ENCODE measurements at regions not wholly inside any gene's neighbourhood (a gene's known extent, or its start where the extent isn't known, plus 50 kb on each side); places are given as distances from the start of the nearest gene placed in this dataset.
A peak's percentile ranks its signal among the peaks of the same experiment; 100 is the strongest.

- no peaks in the 10 kb centered on the region for H3K9me3 ChIP-seq (ENCODE audit: control insufficient read depth, low read length)
- H3K27me3 ChIP-seq (ENCODE audit: control insufficient read depth, insufficient read depth), result no peaks in the 10 kb centered on the region
- no peak for ATAC-seq
- no peak overlapping the region for H3K4me3 ChIP-seq (ENCODE audit: low read length)
- peaks cover 2% of the 10 kb centered on the region for H3K4me1 ChIP-seq (ENCODE audit: control insufficient read depth, insufficient read depth, low read length)
- intact Hi-C loops (cut with DNase I), result no loop called here
- H3K27ac ChIP-seq (ENCODE audit: low read length), result no peak overlapping the region
- 93% methylated on average over 5 of the region's 5 CpGs for WGBS
- no peak for DNase-seq
Measured at GRCh38 chr20:57883761-57884160, 173.9 kb upstream of the PMEPA1 start.

GRCh38 chr20:57883224-57883623 is 173.4 kb upstream of the PMEPA1 start:
- 87% methylated on average over 6 of the region's 6 CpGs for WGBS

DNA sequence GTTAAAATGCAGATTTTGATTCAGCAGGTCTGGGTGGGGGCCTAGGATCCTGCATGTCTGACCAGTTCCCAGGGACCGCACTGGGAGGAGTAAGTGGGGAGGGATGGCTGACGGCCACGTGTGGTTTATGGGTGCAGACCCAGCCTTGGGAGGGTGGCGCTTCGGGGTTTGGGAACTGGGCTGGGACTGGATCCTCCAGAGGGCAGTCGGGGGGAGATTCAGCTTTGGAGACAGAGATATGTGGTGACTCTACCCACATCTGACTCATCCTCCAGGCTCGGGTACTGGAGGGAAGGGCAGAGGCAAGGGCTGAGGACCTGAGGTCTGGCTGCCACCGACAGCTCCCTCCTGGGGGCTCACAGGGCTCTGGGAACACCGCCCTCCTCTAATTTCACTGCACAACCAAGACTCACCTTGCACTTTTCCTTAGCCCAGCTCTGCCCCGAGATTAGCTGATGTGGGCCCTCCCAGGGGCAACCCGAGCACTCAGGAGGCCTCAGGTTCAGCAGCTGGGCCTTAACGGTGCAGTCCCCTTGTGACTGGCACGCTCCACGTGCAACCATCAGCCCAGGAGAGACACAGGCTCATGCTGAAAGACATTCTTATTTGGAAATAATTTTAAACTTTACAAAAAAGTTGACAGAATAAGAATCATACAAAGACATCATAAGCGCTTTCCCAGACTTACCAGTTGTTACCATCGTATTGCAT is 172.8 kb upstream of the PMEPA1 start:
- Histone ChIP-seq H3K4me1 (ENCODE audit: control insufficient read depth, insufficient read depth, low read length) (peaks cover 2% of the 10 kb centered on the region), H3K27ac (ENCODE audit: low read length) (no peak overlapping the region), H3K9me3 (ENCODE audit: control insufficient read depth, low read length) (no peaks in the 10 kb centered on the region), H3K4me3 (ENCODE audit: low read length) (no peak overlapping the region), H3K27me3 (ENCODE audit: control insufficient read depth, insufficient read depth) (no peaks in the 10 kb centered on the region)
- ATAC-seq (peak in 1 of 2 donors; percentile 23), DNase-seq (no peak)
- WGBS, result 89% methylated on average over 16 of the region's 16 CpGs
- intact Hi-C loops (cut with DNase I), result no loop called here

More at GRCh38 chr20:57883224-57883623, 173.4 kb upstream of the PMEPA1 start:
- intact Hi-C loops (cut with DNase I), result no loop called here
- DNase-seq, result no peak
- H3K27me3 ChIP-seq (ENCODE audit: control insufficient read depth, insufficient read depth), result no peaks in the 10 kb centered on the region
- no peak for ATAC-seq
- no peak overlapping the region for H3K4me3 ChIP-seq (ENCODE audit: low read length)
- H3K4me1 ChIP-seq (ENCODE audit: control insufficient read depth, insufficient read depth, low read length), result peaks cover 2% of the 10 kb centered on the region
- no peak overlapping the region for H3K27ac ChIP-seq (ENCODE audit: low read length)
- H3K9me3 ChIP-seq (ENCODE audit: control insufficient read depth, low read length), result no peaks in the 10 kb centered on the region

- 89% methylated on average over 15 of the region's 15 CpGs for WGBS
- intact Hi-C loops (cut with DNase I), result no loop called here
- Histone ChIP-seq H3K4me1 (ENCODE audit: control insufficient read depth, insufficient read depth, low read length) (peaks cover 2% of the 10 kb centered on the region), H3K27me3 (ENCODE audit: control insufficient read depth, insufficient read depth) (no peaks in the 10 kb centered on the region), H3K4me3 (ENCODE audit: low read length) (no peak overlapping the region), H3K27ac (ENCODE audit: low read length) (no peak overlapping the region), H3K9me3 (ENCODE audit: control insufficient read depth, low read length) (no peaks in the 10 kb centered on the region)
- ATAC-seq (peak in 1 of 2 donors; percentile 23), DNase-seq (no peak)
Measured at GRCh38 chr20:57881466-57882385, 171.9 kb upstream of the PMEPA1 start.

DNA sequence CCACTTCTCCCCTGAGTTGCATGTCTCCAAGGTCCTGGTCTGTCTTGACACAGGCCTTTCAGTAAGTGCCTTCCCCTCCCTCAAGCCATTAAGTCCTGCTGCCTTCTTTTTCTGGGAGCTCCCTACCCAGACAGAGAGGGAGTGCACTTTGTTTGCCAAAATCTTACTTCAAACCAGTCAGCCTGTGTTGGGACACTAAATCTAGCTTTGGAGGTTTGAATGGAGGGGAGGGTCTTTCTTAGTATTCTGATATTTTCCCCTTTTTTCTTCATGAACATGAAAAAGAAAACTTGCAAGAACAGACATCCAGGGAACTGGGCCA is 170.7 kb upstream of the PMEPA1 start:
- H3K27ac ChIP-seq (ENCODE audit: low read length), result peak overlapping the region; percentile 27
- no peaks in the 10 kb centered on the region for H3K9me3 ChIP-seq (ENCODE audit: control insufficient read depth, low read length)
- DNase-seq (no peak), ATAC-seq (no peak)
- H3K4me3 ChIP-seq (ENCODE audit: low read length), result no peak overlapping the region
- H3K4me1 ChIP-seq (ENCODE audit: control insufficient read depth, insufficient read depth, low read length), result peaks cover 2% of the 10 kb centered on the region
- no peaks in the 10 kb centered on the region for H3K27me3 ChIP-seq (ENCODE audit: control insufficient read depth, insufficient read depth)
- intact Hi-C loops (cut with DNase I), result no loop called here

GRCh38 chr20:57879779-57880570 is 170.2 kb upstream of the PMEPA1 start:
- intact Hi-C loops (cut with DNase I), result no loop called here

GRCh38 chr20:57879437-57879778 is 169.6 kb upstream of the PMEPA1 start:
- Histone ChIP-seq H3K27me3 (ENCODE audit: control insufficient read depth, insufficient read depth) (no peaks in the 10 kb centered on the region), H3K4me1 (ENCODE audit: control insufficient read depth, insufficient read depth, low read length) (peaks cover 2% of the 10 kb centered on the region), H3K4me3 (ENCODE audit: low read length) (no peak overlapping the region), H3K9me3 (ENCODE audit: control insufficient read depth, low read length) (no peaks in the 10 kb centered on the region), H3K27ac (ENCODE audit: low read length) (no peak overlapping the region)
- no peak for DNase-seq
- WGBS, result 49% methylated on average over 7 of the region's 7 CpGs
- intact Hi-C loops (cut with DNase I), result no loop called here
- ATAC-seq, result no peak

More at GRCh38 chr20:57879779-57880570, 170.2 kb upstream of the PMEPA1 start:
- Histone ChIP-seq H3K9me3 (ENCODE audit: control insufficient read depth, low read length) (no peaks in the 10 kb centered on the region), H3K27ac (ENCODE audit: low read length) (peak overlapping the region; percentile 27), H3K4me3 (ENCODE audit: low read length) (no peak overlapping the region), H3K27me3 (ENCODE audit: control insufficient read depth, insufficient read depth) (no peaks in the 10 kb centered on the region), H3K4me1 (ENCODE audit: control insufficient read depth, insufficient read depth, low read length) (peaks cover 2% of the 10 kb centered on the region)
- ATAC-seq, result peak in 1 of 2 donors; percentile 83
- peak in 1 of 3 donors; percentile 83 for DNase-seq
- 45% methylated on average over 13 of the region's 13 CpGs for WGBS

DNA sequence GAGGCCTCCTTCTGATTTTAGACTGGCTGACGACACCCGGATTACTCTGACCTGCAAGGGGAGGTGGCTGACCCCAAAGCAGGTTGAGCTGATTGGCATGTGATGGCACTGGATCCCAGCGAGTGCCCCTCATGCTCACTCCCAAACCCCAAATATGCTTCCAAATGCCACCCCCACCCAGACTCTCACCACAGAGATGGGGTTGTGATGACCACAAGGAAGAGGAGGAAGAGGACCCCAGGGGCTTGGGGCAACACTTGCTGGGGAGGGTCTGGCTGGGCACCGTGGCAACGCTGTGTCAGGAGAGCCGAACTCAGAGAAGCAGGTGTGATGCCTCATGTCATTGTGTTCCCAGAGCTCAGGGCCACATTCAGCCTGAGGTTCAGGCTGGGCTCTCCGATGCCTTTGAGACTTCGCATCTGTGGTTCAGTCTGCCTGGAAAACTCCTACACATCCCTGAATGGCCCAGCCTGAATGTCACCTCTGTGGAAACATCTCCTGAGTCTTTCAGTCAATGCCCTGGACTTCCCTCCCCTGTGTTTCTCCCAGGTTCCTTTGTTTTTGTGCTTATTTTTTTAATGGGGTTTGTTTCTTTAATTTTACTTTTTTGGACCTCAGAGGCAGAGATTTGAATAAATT is 169.1 kb upstream of the PMEPA1 start:
- DNase-seq (no peak), ATAC-seq (no peak)
- intact Hi-C loops (cut with DNase I), result no loop called here
- no peak overlapping the region for H3K27ac ChIP-seq (ENCODE audit: low read length)
- 93% methylated on average over 8 of the region's 8 CpGs for WGBS
- H3K4me1 ChIP-seq (ENCODE audit: control insufficient read depth, insufficient read depth, low read length), result peaks cover 2% of the 10 kb centered on the region
- H3K4me3 ChIP-seq (ENCODE audit: low read length), result no peak overlapping the region
- H3K27me3 ChIP-seq (ENCODE audit: control insufficient read depth, insufficient read depth), result no peaks in the 10 kb centered on the region
- H3K9me3 ChIP-seq (ENCODE audit: control insufficient read depth, low read length), result no peaks in the 10 kb centered on the region

DNA sequence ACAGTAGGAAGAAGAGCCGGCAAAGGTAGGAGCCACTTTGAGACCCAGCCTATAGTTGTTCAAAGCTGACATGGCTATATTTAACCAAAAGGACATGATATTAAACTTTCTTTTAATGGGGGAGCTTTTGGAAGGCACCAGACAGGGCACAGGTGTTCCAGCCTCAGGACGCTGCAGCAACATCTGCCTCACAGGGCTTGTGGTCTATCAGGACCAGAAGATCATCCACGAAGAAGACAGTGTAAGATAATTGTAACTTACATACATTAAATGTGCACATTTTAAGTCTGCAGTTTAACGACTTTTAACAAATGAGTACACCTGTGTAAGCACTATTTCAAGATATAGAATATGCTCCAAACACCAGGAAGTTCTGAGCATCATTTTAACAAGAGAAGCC is 168.2 kb upstream of the PMEPA1 start:
- whole genome bisulfite sequencing, result 84% methylated on average over 4 of the region's 4 CpGs
- Histone ChIP-seq H3K27ac (ENCODE audit: low read length) (no peak overlapping the region), H3K27me3 (ENCODE audit: control insufficient read depth, insufficient read depth) (no peaks in the 10 kb centered on the region), H3K4me3 (ENCODE audit: low read length) (no peak overlapping the region), H3K4me1 (ENCODE audit: control insufficient read depth, insufficient read depth, low read length) (peaks cover 2% of the 10 kb centered on the region), H3K9me3 (ENCODE audit: control insufficient read depth, low read length) (no peaks in the 10 kb centered on the region)
- no peak for ATAC-seq
- intact Hi-C loops (cut with DNase I), result no loop called here
- DNase-seq, result no peak

DNA sequence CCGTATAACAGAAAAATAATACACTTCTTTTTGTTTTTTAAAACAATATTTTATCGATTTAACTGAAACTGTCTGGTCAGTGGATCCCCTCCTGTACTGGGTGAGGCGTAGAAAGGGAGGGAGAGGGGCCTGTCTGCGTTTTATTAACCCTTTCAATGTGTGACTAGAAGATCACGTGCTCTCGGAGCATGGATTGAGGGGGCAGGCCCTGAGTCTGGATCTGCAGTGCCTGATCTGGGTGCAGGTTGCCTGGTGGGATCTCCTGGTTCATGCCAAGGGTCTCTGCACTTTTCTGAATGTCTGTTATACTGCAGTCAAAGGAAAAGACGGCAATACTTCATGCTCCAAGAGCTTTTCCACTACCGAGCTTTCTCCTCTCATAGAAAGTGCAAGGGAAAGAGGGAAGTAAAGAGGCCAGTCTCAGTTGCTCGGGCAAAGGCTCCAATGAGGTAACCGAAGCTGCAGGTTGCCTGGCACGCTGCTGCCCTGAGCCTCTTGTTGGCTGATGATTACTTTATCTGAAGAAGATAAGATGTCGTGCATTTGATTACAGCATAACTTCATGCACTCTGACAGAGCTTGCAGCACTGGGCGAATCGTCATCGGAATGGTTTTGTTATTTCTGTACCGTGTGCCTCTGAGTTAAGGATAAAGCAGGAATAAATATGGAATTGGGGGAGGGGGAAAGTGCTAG is 167.5 kb upstream of the PMEPA1 start:
- ATAC-seq (no peak), DNase-seq (no peak)
- H3K4me3 ChIP-seq (ENCODE audit: low read length), result no peak overlapping the region
- WGBS, result 53% methylated on average over 16 of the region's 16 CpGs
- peaks cover 2% of the 10 kb centered on the region for H3K4me1 ChIP-seq (ENCODE audit: control insufficient read depth, insufficient read depth, low read length)
- intact Hi-C loops (cut with DNase I), result no loop called here
- H3K27me3 ChIP-seq (ENCODE audit: control insufficient read depth, insufficient read depth), result no peaks in the 10 kb centered on the region
- H3K27ac ChIP-seq (ENCODE audit: low read length), result no peak overlapping the region
- H3K9me3 ChIP-seq (ENCODE audit: control insufficient read depth, low read length), result no peaks in the 10 kb centered on the region
